ENCODE measurements at regions not wholly inside any gene's neighbourhood (a gene's known extent, or its start where the extent isn't known, plus 50 kb on each side); places are given as distances from the start of the nearest gene placed in this dataset.

GRCh38 chrX:960821-961220 lies 251.6 kb downstream of the CRLF2 start:
- Histone ChIP-seq H3K9ac (ENCODE audit: low read depth, low read length) (no peak overlapping the region), H3K18ac (ENCODE audit: low read depth, low read length) (no peak overlapping the region), H3K79me1 (ENCODE audit: low read depth in 1 of 2, low read length in 2 of 2) (no peaks in the 10 kb centered on the region), H2AFZ (replicated peaks; ENCODE audit: low read length, poor library complexity) (no peak overlapping the region), H3K4me1 (ENCODE audit: control insufficient read depth, insufficient read depth, low read length) (no peaks in the 10 kb centered on the region), H4K8ac (ENCODE audit: low read depth in 2 of 2, low read length in 2 of 2) (no peak overlapping the region), H2AK5ac (ENCODE audit: low read depth, low read length) (no peak overlapping the region), H2BK20ac (ENCODE audit: low read depth, low read length) (no peak overlapping the region), H3K4me3 (ENCODE audit: insufficient read depth, low read depth, low read length) (no peak overlapping the region), H2BK120ac (ENCODE audit: low read depth, low read length) (no peak overlapping the region), H3K27me3 (ENCODE audit: control insufficient read depth, insufficient read depth, low read length) (no peaks in the 10 kb centered on the region), H4K20me1 (ENCODE audit: insufficient read depth, low read length) (no peaks in the 10 kb centered on the region), H2AK9ac (replicated peaks; ENCODE audit: low read depth, low read length, poor library complexity) (no peak overlapping the region), H4K5ac (ENCODE audit: low read depth, low read length) (no peak overlapping the region), H3K4me2 (ENCODE audit: low read depth, low read length) (no peak overlapping the region), H3K14ac (replicated peaks; ENCODE audit: low read depth, low read length) (no peak overlapping the region), H3K23ac (ENCODE audit: low read depth, low read length) (no peak overlapping the region), H2BK5ac (ENCODE audit: low read depth, low read length, poor library complexity, severe bottlenecking) (no peak overlapping the region), H3K9me3 (ENCODE audit: control insufficient read depth, insufficient read depth, low read length) (peaks cover 20% of the 10 kb centered on the region), H4K91ac (ENCODE audit: insufficient read depth, low read depth, low read length) (no peak overlapping the region), H2BK15ac (ENCODE audit: low read depth, low read length) (no peak overlapping the region), H3K36me3 (ENCODE audit: control insufficient read depth, insufficient read depth, low read length) (no peaks in the 10 kb centered on the region), H3K27ac (ENCODE audit: insufficient read depth, low read length) (no peak overlapping the region), H3K4ac (ENCODE audit: low read depth, low read length) (no peak overlapping the region), H3K56ac (ENCODE audit: extremely low read depth, insufficient read depth, low read length) (no peak overlapping the region), H3K9me1 (ENCODE audit: insufficient read depth, low read length) (no peaks in the 10 kb centered on the region)
- intact Hi-C loops (cut with micrococcal nuclease) (no loop called here), dilution Hi-C loops (cut with HindIII; ENCODE audit: low sequenced_read_pairs, unreplicated experiment) (no loop called here), in situ Hi-C loops (cut with MboI; ENCODE audit: low sequenced_read_pairs) (no loop called here)
- CTCF ChIA-PET: no interaction called here
- TF ChIP-seq MAZ (IDR thresholded peaks at IDR 0.05; ENCODE audit: borderline replicate concordance, low read depth, low read length) (no peak), BHLHE40 (IDR thresholded peaks at IDR 0.05; ENCODE audit: low read depth, low read length) (no peak), FOS (IDR thresholded peaks at IDR 0.05; ENCODE audit: low read depth, low read length) (no peak), RFX5 (IDR thresholded peaks at IDR 0.05; ENCODE audit: low read depth, low read length) (no peak), CEBPB (IDR thresholded peaks at IDR 0.05; ENCODE audit: low read depth, low read length) (no peak), NFE2L2 (IDR thresholded peaks at IDR 0.05; ENCODE audit: low read depth, low read length) (no peak), ELK1 (IDR thresholded peaks at IDR 0.05; ENCODE audit: borderline replicate concordance, low read depth, low read length) (no peak), CHD1 (IDR thresholded peaks at IDR 0.05; ENCODE audit: low read depth, low read length) (no peak), MXI1 (IDR thresholded peaks at IDR 0.05; ENCODE audit: borderline replicate concordance, low read depth, low read length) (no peak), SMC3 (IDR thresholded peaks at IDR 0.05; ENCODE audit: low read depth, low read length) (no peak), MAFK (IDR thresholded peaks at IDR 0.05; ENCODE audit: low read depth, low read length) (no peak), RAD21 (IDR thresholded peaks at IDR 0.05; ENCODE audit: low read length) (no peak), POLR2A (IDR thresholded peaks at IDR 0.05; ENCODE audit: low read depth, low read length) (no peak), RCOR1 (IDR thresholded peaks at IDR 0.05; ENCODE audit: insufficient replicate concordance, low read length) (no peak)
- TF ChIP-seq, protein P1, sequence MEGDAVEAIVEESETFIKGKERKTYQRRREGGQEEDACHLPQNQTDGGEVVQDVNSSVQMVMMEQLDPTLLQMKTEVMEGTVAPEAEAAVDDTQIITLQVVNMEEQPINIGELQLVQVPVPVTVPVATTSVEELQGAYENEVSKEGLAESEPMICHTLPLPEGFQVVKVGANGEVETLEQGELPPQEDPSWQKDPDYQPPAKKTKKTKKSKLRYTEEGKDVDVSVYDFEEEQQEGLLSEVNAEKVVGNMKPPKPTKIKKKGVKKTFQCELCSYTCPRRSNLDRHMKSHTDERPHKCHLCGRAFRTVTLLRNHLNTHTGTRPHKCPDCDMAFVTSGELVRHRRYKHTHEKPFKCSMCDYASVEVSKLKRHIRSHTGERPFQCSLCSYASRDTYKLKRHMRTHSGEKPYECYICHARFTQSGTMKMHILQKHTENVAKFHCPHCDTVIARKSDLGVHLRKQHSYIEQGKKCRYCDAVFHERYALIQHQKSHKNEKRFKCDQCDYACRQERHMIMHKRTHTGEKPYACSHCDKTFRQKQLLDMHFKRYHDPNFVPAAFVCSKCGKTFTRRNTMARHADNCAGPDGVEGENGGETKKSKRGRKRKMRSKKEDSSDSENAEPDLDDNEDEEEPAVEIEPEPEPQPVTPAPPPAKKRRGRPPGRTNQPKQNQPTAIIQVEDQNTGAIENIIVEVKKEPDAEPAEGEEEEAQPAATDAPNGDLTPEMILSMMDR (conservative IDR thresholded peaks at IDR 0.05; ENCODE audit: low read depth, low read length): no peak
- TF ChIP-seq, protein P2, sequence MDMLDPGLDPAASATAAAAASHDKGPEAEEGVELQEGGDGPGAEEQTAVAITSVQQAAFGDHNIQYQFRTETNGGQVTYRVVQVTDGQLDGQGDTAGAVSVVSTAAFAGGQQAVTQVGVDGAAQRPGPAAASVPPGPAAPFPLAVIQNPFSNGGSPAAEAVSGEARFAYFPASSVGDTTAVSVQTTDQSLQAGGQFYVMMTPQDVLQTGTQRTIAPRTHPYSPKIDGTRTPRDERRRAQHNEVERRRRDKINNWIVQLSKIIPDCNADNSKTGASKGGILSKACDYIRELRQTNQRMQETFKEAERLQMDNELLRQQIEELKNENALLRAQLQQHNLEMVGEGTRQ (IDR thresholded peaks at IDR 0.05; ENCODE audit: low read depth, low read length): no peak
- POLR2A ChIA-PET (ENCODE audit: unreplicated experiment): no interaction called here
- no CpG with 5 or more reads among the region's 8 CpGs for WGBS, 2 experiments (ENCODE audit: extremely low coverage in 2 of 2, insufficient read length in 1 of 2)
- ATAC-seq (ENCODE audit: low read depth): no peak
- no peak for DNase-seq
- no TSS peak for BruUV-seq (replicated peaks)
